ENCODE measurements at regions not wholly inside any gene's neighbourhood (a gene's known extent, or its start where the extent isn't known, plus 50 kb on each side); places are given as distances from the start of the nearest gene placed in this dataset.

DNA sequence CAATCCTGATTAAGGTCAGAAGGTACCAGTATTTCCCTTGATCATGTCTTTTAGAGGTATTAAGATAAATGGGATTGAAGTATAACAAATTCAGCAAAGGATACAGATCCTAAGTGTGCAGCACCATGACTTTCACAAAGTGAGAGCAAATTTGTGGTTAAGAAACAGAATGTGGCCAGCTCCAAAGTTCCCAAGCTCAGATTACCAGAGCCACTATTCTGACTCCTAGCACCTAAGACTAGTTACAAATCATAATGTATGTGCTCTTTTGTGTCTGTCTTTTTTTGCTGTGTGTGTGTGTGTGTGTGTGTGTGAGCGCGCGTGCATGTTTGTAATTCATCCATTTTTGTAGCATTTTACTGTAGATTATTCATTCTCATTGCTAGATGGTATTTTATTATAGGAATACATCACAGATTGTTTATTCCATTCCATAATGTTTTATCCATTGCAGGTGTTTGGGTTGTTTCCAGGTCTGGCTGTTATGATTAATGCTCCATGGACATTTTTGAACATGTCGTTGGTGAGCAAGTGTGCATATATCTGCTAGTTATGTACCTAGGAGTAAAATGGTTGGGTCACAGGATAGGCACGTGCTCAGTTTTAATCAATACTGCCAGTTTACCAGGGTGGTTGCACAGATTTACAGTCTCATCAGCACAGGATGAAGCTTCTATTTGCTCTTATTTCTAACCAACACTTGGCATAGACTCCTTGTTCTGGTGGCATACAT, 314.0 kb upstream of the JAG1 start:
- TF ChIP-seq REST (IDR thresholded peaks at IDR 0.05; ENCODE audit: insufficient read depth in 1 of 2, low read depth in 2 of 2, low read length in 2 of 2) (no peak), TAF1 (IDR thresholded peaks at IDR 0.05; ENCODE audit: borderline replicate concordance, insufficient read depth, low read length) (no peak), POLR2AphosphoS5 (IDR thresholded peaks at IDR 0.05; ENCODE audit: low read depth, low read length) (no peak), SIN3A (IDR thresholded peaks at IDR 0.05; ENCODE audit: borderline replicate concordance, insufficient read depth, low read length) (no peak)
